HG03457 (cell line): ENCODE measurements at regions not wholly inside any gene's neighbourhood (a gene's known extent, or its start where the extent isn't known, plus 50 kb on each side); places are given as distances from the start of the nearest gene placed in this dataset.

Experiments used
- ATAC-seq: cut with Tn5 transposase; IDR thresholded peaks from one replicate; pipeline ENCODE4 v1.9.1; 2021; ENCODE audit warnings: moderate number of reproducible peaks; ENCODE audit not compliant: unreplicated experiment

GRCh38 chr14:43207189-43207588 lies 1299.9 kb downstream of the FSCB start:
- ATAC-seq: no peak

- ATAC-seq: no peak
Observed at GRCh38 chr14:43204816-43205215, 1302.3 kb downstream of the FSCB start.

DNA sequence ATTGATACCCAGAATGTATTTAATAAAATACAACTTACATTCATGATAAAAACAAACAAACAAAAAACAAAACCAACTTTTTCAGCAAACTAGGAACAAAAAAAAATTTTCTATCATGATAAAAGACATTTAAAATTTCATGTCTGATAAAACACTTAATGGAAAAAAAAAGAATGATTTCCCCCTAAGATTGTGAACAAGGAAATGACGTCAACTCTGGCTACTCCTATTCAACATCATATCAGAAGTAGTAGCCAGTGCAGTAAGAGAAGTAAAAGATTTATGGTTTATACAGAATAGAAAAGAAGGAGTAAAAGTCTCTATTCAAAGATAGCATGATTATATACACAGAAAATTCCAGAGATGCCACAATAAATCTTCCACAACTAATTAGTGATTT lies 1306.6 kb downstream of the FSCB start:
- no peak for ATAC-seq

GRCh38 chr14:43198465-43198864 lies 1308.6 kb downstream of the FSCB start:
- ATAC-seq: no peak

GRCh38 chr14:43184540-43184939 lies 1322.5 kb downstream of the FSCB start:
- ATAC-seq: no peak

DNA sequence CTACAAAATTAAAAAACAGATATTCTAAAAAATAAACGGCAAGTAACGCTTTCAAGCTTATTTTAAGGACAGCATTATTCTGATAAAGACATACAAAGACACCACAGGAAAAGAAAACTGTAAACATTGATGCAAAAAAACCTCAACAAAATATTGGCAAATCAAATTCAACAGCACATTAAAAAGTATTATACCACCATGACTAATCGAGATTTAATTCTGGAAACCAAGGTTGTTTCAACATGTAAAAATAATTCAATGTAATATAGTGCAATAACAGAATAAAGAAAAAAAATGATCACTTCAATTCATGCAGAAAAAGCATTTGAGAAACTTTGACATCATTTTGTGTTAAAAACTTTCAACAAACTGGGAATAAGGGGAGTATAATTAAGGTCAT lies 1323.2 kb downstream of the FSCB start:
- no peak for ATAC-seq

DNA sequence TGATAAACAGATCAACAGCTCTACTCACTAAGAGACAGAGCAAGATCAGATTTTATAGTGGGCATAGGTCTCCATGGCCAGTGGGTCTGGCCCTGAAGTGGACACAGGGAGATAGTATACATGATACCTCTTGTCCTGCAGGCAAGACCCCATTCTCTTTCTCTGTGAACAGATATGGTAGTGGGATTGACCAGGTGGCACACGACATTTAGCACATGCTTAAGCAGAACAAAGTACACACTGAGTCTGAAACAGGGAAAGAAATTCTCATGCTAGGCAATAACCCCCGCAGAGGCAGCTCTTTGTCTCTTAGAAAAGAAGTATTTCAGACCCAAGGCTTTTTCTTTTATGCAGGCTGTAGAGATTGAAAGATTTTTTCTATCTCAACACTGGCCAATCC lies 1331.2 kb downstream of the FSCB start:
- no peak for ATAC-seq

- no peak for ATAC-seq
Observed at GRCh38 chr14:43172899-43173548, 1334.1 kb downstream of the FSCB start.

GRCh38 chr14:43169722-43170121 lies 1337.4 kb downstream of the FSCB start:
- no peak for ATAC-seq

GRCh38 chr14:43168371-43168925 lies 1338.6 kb downstream of the FSCB start:
- no peak for ATAC-seq

DNA sequence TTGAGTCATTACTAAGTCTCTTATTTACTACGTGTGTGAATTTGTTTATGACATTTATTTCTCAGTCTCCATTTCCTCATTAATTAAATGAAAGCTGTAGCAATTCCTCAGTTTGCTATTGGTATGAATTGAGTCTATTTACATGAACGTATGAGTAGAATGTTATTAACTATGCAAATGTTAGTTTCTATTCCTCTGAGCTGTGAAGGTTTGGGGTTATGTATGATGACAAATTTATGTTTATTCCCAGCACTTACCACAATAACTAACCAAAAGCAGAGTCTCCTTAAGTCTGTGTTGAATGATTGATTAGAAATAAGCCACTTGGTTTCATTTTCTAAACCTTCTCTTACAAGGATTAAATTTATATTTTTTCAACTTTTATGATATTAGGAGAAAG lies 1340.9 kb downstream of the FSCB start:
- ATAC-seq: peak; percentile 82

- ATAC-seq: no peak
Observed at GRCh38 chr14:43165651-43166050, 1341.4 kb downstream of the FSCB start.

GRCh38 chr14:43161477-43161876 lies 1345.6 kb downstream of the FSCB start:
- ATAC-seq: peak; percentile 44

GRCh38 chr14:43157661-43158060 lies 1349.4 kb downstream of the FSCB start:
- no peak for ATAC-seq

DNA sequence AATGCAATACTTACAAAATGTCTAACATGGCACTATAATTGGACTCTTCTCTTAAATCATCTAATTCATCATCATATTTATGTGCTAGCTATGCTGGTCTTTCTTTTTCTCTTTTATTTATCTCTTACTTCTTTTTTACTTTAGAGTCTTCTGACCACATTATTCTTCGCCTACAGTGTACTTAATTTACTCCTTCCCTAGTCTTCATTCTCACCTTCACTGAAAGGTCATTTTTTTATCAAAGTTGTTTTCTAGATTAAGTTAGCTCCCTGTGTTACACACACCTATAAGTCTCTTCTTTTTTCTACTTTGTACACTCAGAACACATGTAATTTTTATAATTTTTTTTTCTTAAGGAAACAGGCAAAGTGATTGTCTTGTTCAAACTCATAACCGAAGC lies 1351.2 kb downstream of the FSCB start:
- no peak for ATAC-seq

GRCh38 chr14:43155258-43155657 lies 1351.8 kb downstream of the FSCB start:
- ATAC-seq: no peak

DNA sequence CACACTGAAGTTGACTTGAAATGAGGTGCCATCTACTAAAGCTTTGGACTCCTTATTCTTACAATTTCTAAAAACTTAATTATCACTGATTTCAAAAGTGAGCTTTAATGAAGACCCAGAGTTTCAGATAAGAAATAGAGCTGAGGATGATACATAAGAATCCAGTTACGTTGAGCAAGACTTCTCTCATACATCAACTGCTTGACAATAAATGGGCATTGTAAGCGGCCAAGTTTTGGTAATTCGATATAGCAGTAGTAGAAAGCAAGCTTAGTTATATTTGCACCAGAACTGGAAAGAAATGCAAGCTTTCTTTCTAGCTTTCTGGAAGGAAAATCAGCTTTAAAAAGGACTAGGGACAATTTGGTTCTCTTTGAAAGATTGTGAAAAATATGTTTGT lies 1359.6 kb downstream of the FSCB start:
- no peak for ATAC-seq

- ATAC-seq: no peak
Observed at GRCh38 chr14:43145361-43145760, 1361.7 kb downstream of the FSCB start.

DNA sequence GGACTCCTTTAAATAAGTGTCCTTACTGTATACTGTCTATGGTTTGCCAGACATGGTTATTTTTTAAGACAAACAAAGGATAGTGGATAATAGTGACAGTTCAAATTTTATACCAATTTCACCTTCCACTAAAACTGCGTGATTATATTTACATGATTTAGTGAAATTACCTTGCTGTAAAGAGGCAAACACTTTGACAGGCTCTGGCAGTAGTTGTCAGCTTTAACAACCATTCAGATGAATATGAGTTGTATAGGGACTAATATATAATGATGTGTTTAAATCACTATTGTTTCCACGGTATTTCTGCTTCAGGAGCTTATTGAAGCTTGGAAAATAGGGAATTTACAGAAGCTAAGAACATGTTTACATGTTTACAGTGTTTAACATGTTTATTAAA lies 1364.0 kb downstream of the FSCB start:
- ATAC-seq: no peak

DNA sequence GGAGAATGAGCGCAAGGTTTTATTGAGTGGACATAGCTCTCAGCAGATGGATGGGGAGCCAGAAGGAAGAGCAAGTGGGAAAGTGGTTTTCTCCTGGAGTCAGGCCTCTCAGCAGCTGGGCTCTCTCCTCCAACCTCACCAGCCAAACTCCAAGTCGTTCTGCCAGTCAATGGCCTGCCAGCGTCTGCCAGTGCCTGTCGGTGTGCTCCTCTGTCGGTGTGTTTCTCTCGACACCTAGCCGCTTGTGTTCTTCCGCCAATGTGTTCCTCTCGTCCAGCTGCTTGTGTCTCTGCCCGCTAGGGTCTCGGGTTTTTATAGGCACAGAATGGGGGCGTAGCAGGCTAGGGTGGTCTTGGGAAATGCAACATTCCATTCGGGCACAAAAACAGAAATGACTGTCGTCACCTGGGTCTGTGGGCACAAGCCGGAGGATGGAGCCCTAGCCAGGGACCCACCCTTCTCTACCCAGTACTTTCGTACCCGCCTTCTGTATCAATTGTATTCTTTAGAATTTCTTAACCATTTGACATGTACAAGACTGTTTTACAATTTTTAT lies 1365.4 kb downstream of the FSCB start:
- no peak for ATAC-seq

DNA sequence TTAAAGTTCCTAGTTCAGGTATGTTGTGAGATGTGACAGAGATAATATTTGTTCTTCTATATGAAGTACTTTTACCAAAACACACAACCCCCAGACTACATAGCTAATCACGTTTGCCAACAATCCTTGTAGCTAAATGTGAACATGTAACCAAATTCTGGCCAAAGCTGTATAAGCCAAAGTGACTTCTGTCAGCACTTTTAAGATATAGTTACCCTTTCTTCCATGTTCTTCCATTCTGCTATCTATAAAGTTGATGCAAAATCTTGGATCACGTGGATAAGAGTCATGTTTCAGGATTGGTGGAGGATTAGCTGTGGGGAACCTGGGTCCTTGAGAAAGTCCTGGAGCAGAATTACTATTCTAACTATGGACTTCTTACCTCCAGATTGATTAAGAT lies 1366.6 kb downstream of the FSCB start:
- ATAC-seq: no peak

GRCh38 chr14:43135877-43136411 lies 1371.1 kb downstream of the FSCB start:
- no peak for ATAC-seq

DNA sequence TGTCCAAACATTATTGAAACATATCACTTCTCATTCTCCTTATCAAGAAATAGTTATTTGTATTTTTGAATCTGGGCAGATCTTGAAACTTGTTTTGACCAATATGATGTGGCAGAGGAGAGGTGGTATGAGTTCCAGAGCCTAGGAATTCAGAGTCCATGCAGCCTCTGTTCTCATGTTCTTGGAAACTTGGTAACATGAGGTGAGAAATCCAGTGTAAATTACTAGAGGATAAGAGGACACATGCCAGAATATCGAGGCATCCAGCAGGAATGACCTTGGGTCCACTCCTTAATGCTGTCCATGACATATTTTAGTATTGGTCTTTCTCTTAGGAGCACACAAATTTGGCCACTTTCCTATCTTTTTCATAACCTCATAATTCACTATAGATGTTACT lies 1374.6 kb downstream of the FSCB start:
- ATAC-seq: no peak
